ENCODE measurements at regions not wholly inside any gene's neighbourhood (a gene's known extent, or its start where the extent isn't known, plus 50 kb on each side); places are given as distances from the start of the nearest gene placed in this dataset.

GRCh38 chr6:92315312-92315711 lies 1104.0 kb downstream of the EPHA7 start:
- TF ChIP-seq, protein P1, sequence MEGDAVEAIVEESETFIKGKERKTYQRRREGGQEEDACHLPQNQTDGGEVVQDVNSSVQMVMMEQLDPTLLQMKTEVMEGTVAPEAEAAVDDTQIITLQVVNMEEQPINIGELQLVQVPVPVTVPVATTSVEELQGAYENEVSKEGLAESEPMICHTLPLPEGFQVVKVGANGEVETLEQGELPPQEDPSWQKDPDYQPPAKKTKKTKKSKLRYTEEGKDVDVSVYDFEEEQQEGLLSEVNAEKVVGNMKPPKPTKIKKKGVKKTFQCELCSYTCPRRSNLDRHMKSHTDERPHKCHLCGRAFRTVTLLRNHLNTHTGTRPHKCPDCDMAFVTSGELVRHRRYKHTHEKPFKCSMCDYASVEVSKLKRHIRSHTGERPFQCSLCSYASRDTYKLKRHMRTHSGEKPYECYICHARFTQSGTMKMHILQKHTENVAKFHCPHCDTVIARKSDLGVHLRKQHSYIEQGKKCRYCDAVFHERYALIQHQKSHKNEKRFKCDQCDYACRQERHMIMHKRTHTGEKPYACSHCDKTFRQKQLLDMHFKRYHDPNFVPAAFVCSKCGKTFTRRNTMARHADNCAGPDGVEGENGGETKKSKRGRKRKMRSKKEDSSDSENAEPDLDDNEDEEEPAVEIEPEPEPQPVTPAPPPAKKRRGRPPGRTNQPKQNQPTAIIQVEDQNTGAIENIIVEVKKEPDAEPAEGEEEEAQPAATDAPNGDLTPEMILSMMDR (conservative IDR thresholded peaks at IDR 0.05; ENCODE audit: low read depth, low read length): no peak
- TF ChIP-seq EZH2 (IDR thresholded peaks at IDR 0.05; ENCODE audit: borderline replicate concordance, low read depth, low read length, poor library complexity, severe bottlenecking): no peak

Measured in A673 (cell line).